Naive B cell (primary cell): ENCODE measurements at regions not wholly inside any gene's neighbourhood (a gene's known extent, or its start where the extent isn't known, plus 50 kb on each side); places are given as distances from the start of the nearest gene placed in this dataset.
A peak's percentile ranks its signal among the peaks of the same experiment; 100 is the strongest.
"Not testable (repeated sequence)": the region's sequence is repeated elsewhere in the genome, so short reads cannot be mapped to it uniquely, and the experiment has no call there.

Source experiments
- ATAC-seq, 2 donors: fragments of 150-1000 bp; cut with Tn5 transposase; 2 replicates each; pipeline ENCODE4 v1.10.0; 2021; ENCODE audit warnings: low read depth in 2 of 2, mild to moderate bottlenecking in 2 of 2, moderate library complexity in 2 of 2
- DNase-seq: peaks from one replicate; pipeline ENCODE4 v3.0.0; 2022
- H3K27ac Mint-ChIP-seq, 6 donors: one replicate each; pipeline ENCODE4 v1.8.0; 2020 to 2022; ENCODE audit warnings: mild to moderate bottlenecking in 6 of 6, mixed read lengths in 6 of 6, moderate library complexity in 5 of 6, inconsistent platforms in 2 of 6
- H3K27me3 Mint-ChIP-seq, 3 donors: one replicate each; pipeline ENCODE4 v1.8.0; 2021 to 2022; ENCODE audit warnings: mixed read lengths in 3 of 3, mild to moderate bottlenecking in 1 of 3
- H3K36me3 Mint-ChIP-seq, 2 donors: one replicate each; pipeline ENCODE4 v1.8.0; 2020 to 2022; ENCODE audit warnings: mixed read lengths in 2 of 2, inconsistent platforms in 1 of 2, mild to moderate bottlenecking in 1 of 2
- H3K4me1 Mint-ChIP-seq, 3 donors: one replicate each; pipeline ENCODE4 v1.8.0; 2020 to 2022; ENCODE audit warnings: mixed read lengths in 3 of 3, inconsistent platforms in 1 of 3, mild to moderate bottlenecking in 1 of 3, moderate library complexity in 1 of 3
- H3K4me3 Mint-ChIP-seq, 8 donors: one replicate each; pipeline ENCODE4 v1.8.0; 2020 to 2022; ENCODE audit warnings: mild to moderate bottlenecking in 8 of 8, mixed read lengths in 8 of 8, moderate library complexity in 8 of 8, inconsistent platforms in 2 of 8
- H3K9me3 Mint-ChIP-seq, 7 donors: one replicate each; pipeline ENCODE4 v1.8.0; 2020 to 2022; ENCODE audit warnings: mixed read lengths in 7 of 7, mild to moderate bottlenecking in 5 of 7, inconsistent platforms in 2 of 7, moderate library complexity in 1 of 7

DNA sequence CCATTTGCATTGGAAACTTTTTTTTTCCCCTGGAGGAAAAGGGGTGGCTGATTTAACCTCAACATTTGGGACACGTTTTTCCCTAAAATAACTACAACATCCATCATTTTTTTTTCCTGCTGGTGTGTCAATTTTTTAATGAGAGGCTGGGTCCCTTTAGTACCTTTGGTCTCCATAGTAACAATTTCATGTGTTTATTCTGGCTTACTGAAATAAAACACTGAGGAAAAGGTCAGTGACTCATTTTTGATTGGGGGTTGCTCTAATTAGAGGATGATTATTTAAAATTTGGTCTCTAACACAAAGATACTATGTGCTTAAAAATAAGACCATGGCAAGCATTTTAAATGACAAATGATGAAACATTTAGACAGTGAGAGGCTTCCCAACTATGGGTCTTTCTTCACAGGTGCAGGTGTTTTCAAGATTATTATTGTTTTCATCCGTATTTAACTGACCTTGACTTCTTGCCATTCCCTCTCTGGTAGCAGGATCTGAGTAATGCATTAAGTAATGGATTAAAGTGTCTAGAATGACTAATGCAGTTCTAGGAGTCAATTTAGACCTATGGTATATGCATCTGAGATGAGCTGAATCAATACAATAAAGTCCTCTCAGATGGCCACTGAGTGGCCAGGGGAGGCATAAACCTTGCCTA lies 406.4 kb downstream of the KCNRG start:
- H3K4me3 Mint-ChIP-seq = no peak overlapping the region
- H3K27me3 Mint-ChIP-seq = no peaks in the 10 kb centered on the region
- H3K4me1 Mint-ChIP-seq = peaks cover 7 to 27% (median 17%) of the 10 kb centered on the region in 3 donors
- ATAC-seq (no peak), DNase-seq (no peak)
- no peaks in the 10 kb centered on the region for H3K9me3 Mint-ChIP-seq
- no peaks in the 10 kb centered on the region for H3K36me3 Mint-ChIP-seq
- no peak overlapping the region for H3K27ac Mint-ChIP-seq

DNA sequence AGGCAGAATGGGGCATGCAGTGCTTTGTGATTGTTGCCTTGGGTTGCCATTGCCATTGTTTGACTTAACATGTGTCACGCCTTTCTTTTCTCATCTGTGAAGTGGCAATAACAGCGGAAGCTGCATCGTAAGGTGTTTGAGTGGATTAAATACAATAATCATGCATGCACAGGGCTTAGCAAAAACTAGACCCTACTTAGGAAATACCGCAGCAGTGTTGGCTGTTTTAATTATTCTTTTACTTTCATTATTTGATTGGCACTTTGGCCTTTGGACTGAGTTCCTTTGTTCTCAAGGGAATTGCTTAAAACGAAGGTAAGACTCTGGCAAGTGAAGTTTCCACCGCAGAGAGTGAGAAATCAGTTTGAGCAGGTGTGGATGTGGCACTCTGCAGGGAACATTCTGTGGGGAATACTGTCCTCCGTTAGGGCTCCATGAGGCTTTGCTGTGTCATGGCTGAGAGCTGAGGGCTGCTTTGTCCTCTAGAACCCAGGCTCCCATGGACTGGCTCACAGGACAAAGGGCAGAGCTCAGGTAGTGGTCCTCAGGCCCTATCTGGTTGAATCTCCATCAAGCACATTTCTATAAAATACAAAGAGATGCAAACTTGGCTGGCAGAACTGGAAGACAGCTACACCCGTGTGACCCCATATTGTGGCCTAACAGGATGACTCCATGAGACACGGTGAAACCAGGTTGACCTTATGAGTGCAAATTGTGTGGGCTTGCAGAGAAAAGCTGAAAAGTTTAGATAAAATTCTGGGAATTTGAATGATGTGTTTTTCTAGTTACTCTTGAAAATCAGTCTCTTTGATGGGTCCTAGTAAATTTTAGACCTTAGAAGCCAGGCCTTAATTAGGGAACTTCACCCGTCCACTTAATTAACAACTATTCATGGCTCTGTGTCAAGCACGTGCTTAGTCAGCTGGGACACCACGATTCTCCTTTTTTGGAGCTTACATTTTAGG lies 407.2 kb downstream of the KCNRG start:
- ATAC-seq = no peak
- no peaks in the 10 kb centered on the region for H3K27me3 Mint-ChIP-seq
- no peaks in the 10 kb centered on the region for H3K9me3 Mint-ChIP-seq
- no peak overlapping the region for H3K4me3 Mint-ChIP-seq
- no peaks in the 10 kb centered on the region for H3K36me3 Mint-ChIP-seq
- H3K4me1 Mint-ChIP-seq = peaks cover 11 to 27% (median 22%) of the 10 kb centered on the region in 3 donors
- H3K27ac Mint-ChIP-seq = peak overlapping the region in 1 of 6 donors; percentile 65
- no peak for DNase-seq

GRCh38 chr13:50424993-50425392 lies 409.7 kb downstream of the KCNRG start:
- DNase-seq (no peak), ATAC-seq (no peak)
- H3K4me1 Mint-ChIP-seq = peaks cover 11 to 27% (median 22%) of the 10 kb centered on the region in 3 donors
- H3K4me3 Mint-ChIP-seq = no peak overlapping the region
- no peaks in the 10 kb centered on the region for H3K9me3 Mint-ChIP-seq
- H3K36me3 Mint-ChIP-seq = no peaks in the 10 kb centered on the region
- no peaks in the 10 kb centered on the region for H3K27me3 Mint-ChIP-seq
- no peak overlapping the region for H3K27ac Mint-ChIP-seq

DNA sequence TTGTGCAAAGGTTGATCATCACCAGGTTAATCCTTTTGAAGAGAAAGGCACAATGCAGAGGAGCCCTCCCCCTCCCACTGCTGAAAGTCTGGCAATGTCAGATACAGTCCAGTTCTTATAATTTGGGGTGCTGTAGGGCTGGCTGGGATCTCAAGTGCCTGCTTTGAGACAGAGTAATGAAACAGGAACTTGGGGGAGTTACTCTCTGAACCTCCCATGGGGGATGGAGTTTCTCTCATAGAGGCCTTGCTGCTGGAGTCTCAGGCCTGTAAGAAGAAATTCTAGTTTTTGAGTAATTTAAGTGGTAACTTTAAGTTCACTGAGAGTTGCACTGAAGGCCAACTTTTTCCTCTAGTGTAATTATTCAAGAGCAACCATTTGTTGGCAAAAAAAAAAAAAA lies 410.5 kb downstream of the KCNRG start:
- peak overlapping the region in 2 of 6 donors; percentile 5 to 40 for H3K27ac Mint-ChIP-seq
- ATAC-seq (peak; percentile 92 to 99), DNase-seq (peak; percentile 29)
- H3K36me3 Mint-ChIP-seq = no peaks in the 10 kb centered on the region
- H3K4me1 Mint-ChIP-seq = peaks cover 11 to 27% (median 22%) of the 10 kb centered on the region in 3 donors
- H3K4me3 Mint-ChIP-seq = peak overlapping the region in 1 of 8 donors; percentile 17
- no peaks in the 10 kb centered on the region for H3K27me3 Mint-ChIP-seq
- no peaks in the 10 kb centered on the region for H3K9me3 Mint-ChIP-seq

GRCh38 chr13:50426927-50427326 lies 411.7 kb downstream of the KCNRG start:
- Mint-ChIP-seq H3K4me3 (no peak overlapping the region), H3K9me3 (no peaks in the 10 kb centered on the region), H3K27me3 (no peaks in the 10 kb centered on the region), H3K4me1 (peaks cover 11 to 27% (median 22%) of the 10 kb centered on the region in 3 donors), H3K36me3 (no peaks in the 10 kb centered on the region), H3K27ac (peak overlapping the region in 5 of 6 donors; percentile 7 to 87 (median 55))
- ATAC-seq (no peak), DNase-seq (no peak)

DNA sequence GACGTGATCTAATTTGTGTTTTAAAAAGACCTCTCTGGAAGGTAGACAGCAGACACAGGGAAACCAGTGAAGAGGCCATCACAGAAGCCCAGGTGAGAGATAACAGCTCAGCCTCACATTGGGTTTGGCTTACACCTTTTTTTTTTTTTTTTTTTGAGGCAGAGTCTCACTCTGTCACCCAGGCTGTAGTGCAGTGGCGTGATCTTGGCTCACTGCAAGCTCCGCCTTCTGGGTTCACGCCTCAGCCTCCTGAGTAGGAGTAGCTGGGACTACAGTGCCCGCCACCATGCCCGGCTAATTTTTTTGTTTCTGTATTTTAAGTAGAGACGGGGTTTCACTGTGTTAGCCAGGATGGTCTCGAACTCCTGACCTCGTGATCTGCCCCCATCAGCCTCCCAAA lies 412.3 kb downstream of the KCNRG start:
- Mint-ChIP-seq H3K4me1 (peaks cover 11 to 22% (median 18%) of the 10 kb centered on the region in 3 donors), H3K27ac (peak overlapping the region in 1 of 6 donors; percentile 29)
- not testable (repeated sequence) for H3K27me3 Mint-ChIP-seq, DNase-seq, ATAC-seq, H3K9me3 Mint-ChIP-seq, H3K36me3 Mint-ChIP-seq, H3K4me3 Mint-ChIP-seq

DNA sequence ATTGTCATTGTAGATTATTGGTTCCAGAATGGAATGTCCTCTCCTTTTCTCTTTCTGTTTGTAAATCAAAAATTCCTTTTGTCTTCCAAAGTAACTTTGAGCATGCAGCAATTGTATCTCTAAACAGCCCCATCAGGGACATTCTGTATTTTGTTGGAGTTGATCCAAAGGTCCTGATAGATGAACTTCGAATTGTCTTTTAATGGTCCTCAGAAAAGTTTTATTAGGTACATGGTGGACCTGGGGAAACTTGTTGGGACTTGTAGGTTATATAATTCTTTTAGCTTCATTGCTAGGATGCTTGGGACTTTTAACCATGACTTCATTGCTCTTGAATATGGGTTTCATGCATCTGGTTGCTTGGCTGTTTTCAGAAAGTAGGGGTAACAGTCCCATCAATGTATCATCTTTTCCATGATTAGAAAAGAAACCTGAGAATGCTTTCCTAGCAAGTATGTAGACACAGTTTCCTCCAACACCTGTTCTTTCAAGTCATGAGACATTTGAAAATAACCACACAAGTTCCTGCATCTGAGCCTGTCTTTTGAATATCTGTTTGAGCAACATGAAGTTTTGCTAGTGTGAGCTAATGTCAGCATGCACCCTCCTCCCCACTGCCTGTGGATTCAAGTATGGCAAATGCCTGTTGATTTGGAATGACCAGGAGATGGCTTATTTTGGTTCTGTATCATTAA lies 413.1 kb downstream of the KCNRG start:
- Mint-ChIP-seq H3K4me3 (no peak overlapping the region), H3K27me3 (no peaks in the 10 kb centered on the region), H3K4me1 (peaks cover 11 to 21% (median 17%) of the 10 kb centered on the region in 3 donors), H3K36me3 (no peaks in the 10 kb centered on the region), H3K27ac (no peak overlapping the region), H3K9me3 (no peaks in the 10 kb centered on the region)
- no peak for DNase-seq
- ATAC-seq = no peak

DNA sequence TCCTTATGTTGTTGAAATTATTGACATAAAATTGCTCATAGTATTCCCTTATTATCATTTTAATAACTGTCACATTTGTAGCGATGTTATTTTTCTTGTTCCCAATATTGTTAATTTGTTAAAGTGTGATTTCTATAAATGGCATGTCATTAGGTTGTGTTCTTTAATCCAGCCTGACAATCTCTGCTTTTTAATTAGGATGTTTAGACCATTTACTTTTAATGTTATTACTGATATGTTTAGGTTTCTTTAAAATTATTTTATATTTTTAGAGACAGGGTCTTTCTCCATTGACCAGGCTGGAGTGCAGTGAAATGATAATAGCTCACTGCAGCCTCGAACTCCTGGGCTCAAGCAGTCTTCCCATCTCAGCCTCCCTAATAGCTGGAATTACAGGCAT lies 408.5 kb downstream of the DLEU7 start:
- Mint-ChIP-seq H3K4me1 (no peaks in the 10 kb centered on the region), H3K4me3 (no peak overlapping the region), H3K36me3 (no peaks in the 10 kb centered on the region), H3K27me3 (no peaks in the 10 kb centered on the region), H3K9me3 (peaks cover 0 to 3% (median 0%) of the 10 kb centered on the region in 7 donors), H3K27ac (no peak overlapping the region)
- DNase-seq (no peak), ATAC-seq (no peak)

DNA sequence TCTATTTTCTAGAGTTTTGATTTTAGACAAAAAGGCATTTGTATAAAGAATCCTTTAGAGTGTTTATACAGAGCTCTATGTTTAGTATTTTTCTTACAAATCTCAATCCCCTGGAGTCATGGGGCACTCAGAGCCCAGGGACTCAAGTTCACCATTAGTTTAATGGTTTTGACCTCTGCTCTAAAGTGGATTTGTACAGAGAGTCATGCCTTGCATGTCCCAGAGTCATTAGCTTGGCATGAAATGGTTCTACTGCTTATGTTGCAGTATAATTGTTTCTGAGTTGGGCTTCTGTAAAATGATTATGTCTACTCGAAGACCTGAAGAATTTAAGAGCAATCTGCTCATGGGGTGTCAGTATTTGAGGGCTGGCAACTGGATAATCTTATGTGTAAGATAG lies 406.2 kb downstream of the DLEU7 start:
- Mint-ChIP-seq H3K4me3 (no peak overlapping the region), H3K9me3 (peaks cover 0 to 3% (median 0%) of the 10 kb centered on the region in 7 donors), H3K36me3 (no peaks in the 10 kb centered on the region), H3K27ac (no peak overlapping the region), H3K27me3 (no peaks in the 10 kb centered on the region), H3K4me1 (no peaks in the 10 kb centered on the region)
- ATAC-seq (no peak), DNase-seq (no peak)

DNA sequence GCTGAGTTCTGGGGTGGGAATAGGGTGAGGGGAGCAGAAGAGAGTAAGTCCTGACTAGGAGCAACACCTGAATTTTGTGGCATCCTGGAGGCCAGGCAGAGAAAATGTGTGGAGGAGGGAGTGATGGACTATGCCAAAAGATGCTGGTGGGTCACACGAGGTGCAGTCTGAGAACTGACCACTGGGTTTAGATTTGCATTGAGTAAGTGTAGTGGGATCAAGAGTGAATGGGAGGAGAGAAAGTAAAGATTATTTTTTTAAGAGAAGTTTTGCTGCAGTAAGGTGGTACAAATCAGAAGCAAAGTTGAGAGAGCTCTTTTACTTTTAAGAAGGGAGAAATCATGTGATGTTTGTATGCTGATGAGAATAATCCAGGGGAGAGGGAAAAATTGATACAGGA lies 405.1 kb downstream of the DLEU7 start:
- Mint-ChIP-seq H3K27me3 (no peaks in the 10 kb centered on the region), H3K4me3 (no peak overlapping the region), H3K36me3 (no peaks in the 10 kb centered on the region), H3K9me3 (peaks cover 0 to 3% (median 0%) of the 10 kb centered on the region in 7 donors), H3K27ac (no peak overlapping the region), H3K4me1 (peaks cover 0 to 8% (median 7%) of the 10 kb centered on the region in 3 donors)
- DNase-seq = no peak
- no peak for ATAC-seq

GRCh38 chr13:50441130-50441529 lies 402.4 kb downstream of the DLEU7 start:
- H3K27ac Mint-ChIP-seq = no peak overlapping the region
- no peaks in the 10 kb centered on the region for H3K36me3 Mint-ChIP-seq
- peak overlapping the region in 1 of 8 donors; percentile 7 for H3K4me3 Mint-ChIP-seq
- DNase-seq = no peak
- H3K4me1 Mint-ChIP-seq = peaks cover 0 to 14% (median 7%) of the 10 kb centered on the region in 3 donors
- H3K27me3 Mint-ChIP-seq = no peaks in the 10 kb centered on the region
- H3K9me3 Mint-ChIP-seq = no peaks in the 10 kb centered on the region
- ATAC-seq = no peak

GRCh38 chr13:50444726-50445125 lies 398.8 kb downstream of the DLEU7 start:
- peaks cover 0 to 14% (median 7%) of the 10 kb centered on the region in 3 donors for H3K4me1 Mint-ChIP-seq
- no peaks in the 10 kb centered on the region for H3K9me3 Mint-ChIP-seq
- H3K36me3 Mint-ChIP-seq = no peaks in the 10 kb centered on the region
- H3K4me3 Mint-ChIP-seq = no peak overlapping the region
- H3K27me3 Mint-ChIP-seq = no peaks in the 10 kb centered on the region
- ATAC-seq (no peak), DNase-seq (no peak)
- no peak overlapping the region for H3K27ac Mint-ChIP-seq

DNA sequence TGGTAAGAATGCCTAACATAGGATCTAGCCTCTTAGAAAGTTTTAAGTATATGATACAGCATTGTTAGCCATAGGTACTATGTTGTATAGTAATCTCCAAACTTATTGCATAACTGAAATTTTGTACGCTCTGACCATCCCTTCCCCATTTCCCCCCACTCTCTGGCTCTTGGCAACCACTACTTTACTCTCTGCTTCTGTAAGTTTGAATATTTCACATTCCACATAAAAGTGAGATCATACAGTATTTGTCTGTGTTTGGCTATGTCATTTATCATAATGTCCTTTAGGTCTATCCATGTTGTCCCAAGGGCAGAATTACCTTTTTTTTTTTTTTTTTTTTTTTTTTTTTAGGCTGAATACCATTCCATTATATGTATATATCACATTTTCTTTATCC lies 396.9 kb downstream of the DLEU7 start:
- ATAC-seq = no peak
- peak overlapping the region in 1 of 8 donors; percentile 17 for H3K4me3 Mint-ChIP-seq
- no peaks in the 10 kb centered on the region for H3K27me3 Mint-ChIP-seq
- no peak overlapping the region for H3K27ac Mint-ChIP-seq
- no peaks in the 10 kb centered on the region for H3K36me3 Mint-ChIP-seq
- no peak for DNase-seq
- H3K9me3 Mint-ChIP-seq = no peaks in the 10 kb centered on the region
- H3K4me1 Mint-ChIP-seq = peaks cover 0 to 14% (median 7%) of the 10 kb centered on the region in 3 donors
